H1 (cell line): ENCODE measurements at regions not wholly inside any gene's neighbourhood (a gene's known extent, or its start where the extent isn't known, plus 50 kb on each side); places are given as distances from the start of the nearest gene placed in this dataset.

Source experiments
- BACH1 ChIP-seq: IDR thresholded peaks from 2 replicates; pipeline ENCODE4 v1.6.1; 2012; ENCODE audit warnings: low read length, improper control_type of control experiment
- CTCF ChIP-seq, 3 experiments: IDR thresholded peaks; 1 replicate in 2 of 3; 2 replicates in 1 of 3; pipeline versions ENCODE4 v1.5.1 to v1.6.1; 2011; ENCODE audit warnings: low read length in 3 of 3, mild to moderate bottlenecking in 3 of 3, inconsistent platforms in 2 of 3, low read depth in 1 of 3, moderate library complexity in 1 of 3; ENCODE audit not compliant: insufficient read depth in 1 of 3; ENCODE audit errors: control extremely low read depth in 1 of 3
- EP300 ChIP-seq, 2 experiments: IDR thresholded peaks; 1 replicate in 1 of 2; 2 replicates in 1 of 2; pipeline ENCODE4 v1.6.1; 2011 to 2012; ENCODE audit warnings: low read depth in 2 of 2, low read length in 2 of 2, mild to moderate bottlenecking in 2 of 2, borderline replicate concordance in 1 of 2, inconsistent platforms in 1 of 2, moderate library complexity in 1 of 2
- EZH2 ChIP-seq: fragments of 200-600 bp; sonication (generic); IDR thresholded peaks from 2 replicates; pipeline ENCODE4 v1.7.1; 2012; ENCODE audit warnings: low read depth, mild to moderate bottlenecking, moderate library complexity, low read length, inconsistent platforms; ENCODE audit not compliant: severe bottlenecking
- POLR2A ChIP-seq, 2 experiments: IDR thresholded peaks; 1 replicate in 1 of 2; 2 replicates in 1 of 2; pipeline ENCODE4 v1.6.1; 2011; ENCODE audit warnings: low read depth in 2 of 2, low read length in 2 of 2, mild to moderate bottlenecking in 2 of 2; ENCODE audit errors: control extremely low read depth in 1 of 2
- POLR2AphosphoS5 ChIP-seq: IDR thresholded peaks from 2 replicates; pipeline ENCODE4 v1.6.1; 2011; ENCODE audit warnings: low read depth, low read length
- RAD21 ChIP-seq, 2 experiments: IDR thresholded peaks in 1 of 2; conservative IDR thresholded peaks in 1 of 2; 2 replicates each; pipeline ENCODE4 v1.6.1; 2011; ENCODE audit warnings: low read depth in 2 of 2, low read length in 2 of 2, improper control_type of control experiment in 1 of 2, inconsistent platforms in 1 of 2, mild to moderate bottlenecking in 1 of 2, moderate library complexity in 1 of 2
- RFX5 ChIP-seq: IDR thresholded peaks from 2 replicates; pipeline ENCODE4 v1.6.1; 2011; ENCODE audit warnings: low read depth, low read length, improper control_type of control experiment, borderline replicate concordance
- RXRA ChIP-seq: IDR thresholded peaks from 2 replicates; pipeline ENCODE4 v1.6.1; 2011; ENCODE audit warnings: low read depth, mild to moderate bottlenecking, low read length, moderate library complexity; ENCODE audit not compliant: insufficient read depth

DNA sequence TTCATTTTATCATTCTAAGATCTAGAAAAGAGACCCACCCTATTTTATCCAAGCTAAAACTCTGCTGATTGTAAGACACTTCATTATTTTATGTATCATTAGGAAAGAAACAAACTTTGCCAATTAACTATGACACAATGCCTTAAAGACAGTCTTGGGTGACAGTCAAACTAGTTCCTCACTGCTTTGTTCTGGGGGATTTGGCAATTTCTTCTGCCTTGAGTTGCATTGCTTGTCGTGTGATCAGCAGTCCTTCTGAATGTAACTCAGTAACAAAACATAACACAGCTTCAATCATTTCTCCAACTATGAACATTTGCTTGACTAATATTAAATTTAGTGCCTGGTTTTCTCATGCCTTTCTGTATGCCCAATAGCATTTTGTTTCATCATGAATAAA is 577.9 kb upstream of the DIPK2B start:
- TF ChIP-seq RAD21 (IDR thresholded peaks at IDR 0.05 in 1 of 2, conservative IDR thresholded peaks at IDR 0.05 in 1 of 2; ENCODE audit: low read depth in 2 of 2, low read length in 2 of 2) (no peak), CTCF (IDR thresholded peaks at IDR 0.05; ENCODE audit: control extremely low read depth in 1 of 3, insufficient read depth in 1 of 3, low read depth in 1 of 3, low read length in 3 of 3) (no peak), EZH2 (no peak), POLR2AphosphoS5 (no peak), EP300 (IDR thresholded peaks at IDR 0.05; ENCODE audit: borderline replicate concordance in 1 of 2, low read depth in 2 of 2, low read length in 2 of 2) (no peak), RFX5 (no peak), POLR2A (IDR thresholded peaks at IDR 0.05; ENCODE audit: control extremely low read depth in 1 of 2, low read depth in 2 of 2, low read length in 2 of 2) (no peak), RXRA (no peak), BACH1 (no peak)
